GM12864 (cell line): ENCODE measurements at regions not wholly inside any gene's neighbourhood (a gene's known extent, or its start where the extent isn't known, plus 50 kb on each side); places are given as distances from the start of the nearest gene placed in this dataset.

Experiments
- DNase-seq: peaks from one replicate; pipeline ENCODE4 v3.0.0-alpha.2; 2011; ENCODE audit warnings: low read depth
- H3K4me3 ChIP-seq: 2 replicates; pipeline ENCODE4 v1.5.1; 2011; ENCODE audit warnings: mild to moderate bottlenecking, low read depth, low read length, control low read depth
- TF ChIP-seq, protein P1 (sequence below): IDR thresholded peaks from 2 replicates; pipeline ENCODE4 v1.5.1; 2011; ENCODE audit warnings: low read depth, mild to moderate bottlenecking, moderate library complexity, low read length, control low read depth, inconsistent platforms; ENCODE audit errors: missing control alignments

DNA sequence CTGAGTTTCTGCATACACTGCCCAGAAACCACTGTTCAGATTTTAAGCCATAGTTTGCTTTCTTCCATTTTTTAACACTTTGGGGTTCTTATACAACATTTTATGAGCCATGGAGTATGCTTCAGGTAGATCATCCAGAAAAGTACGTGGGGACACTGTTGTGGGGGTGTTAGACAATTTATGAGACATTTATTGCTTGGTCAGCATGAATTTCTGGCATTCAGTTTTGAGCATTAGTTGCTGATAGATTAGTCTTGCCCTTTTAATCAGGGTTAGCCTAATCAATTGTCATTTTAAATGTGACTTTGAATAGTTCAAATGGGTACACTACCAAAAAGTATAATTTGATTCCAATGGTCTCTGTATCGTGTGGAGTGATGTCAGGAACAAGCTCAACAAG, 434.9 kb downstream of the GPM6A start:
- no peak overlapping the region for H3K4me3 ChIP-seq
- DNase-seq = no peak
- TF ChIP-seq, protein P1, sequence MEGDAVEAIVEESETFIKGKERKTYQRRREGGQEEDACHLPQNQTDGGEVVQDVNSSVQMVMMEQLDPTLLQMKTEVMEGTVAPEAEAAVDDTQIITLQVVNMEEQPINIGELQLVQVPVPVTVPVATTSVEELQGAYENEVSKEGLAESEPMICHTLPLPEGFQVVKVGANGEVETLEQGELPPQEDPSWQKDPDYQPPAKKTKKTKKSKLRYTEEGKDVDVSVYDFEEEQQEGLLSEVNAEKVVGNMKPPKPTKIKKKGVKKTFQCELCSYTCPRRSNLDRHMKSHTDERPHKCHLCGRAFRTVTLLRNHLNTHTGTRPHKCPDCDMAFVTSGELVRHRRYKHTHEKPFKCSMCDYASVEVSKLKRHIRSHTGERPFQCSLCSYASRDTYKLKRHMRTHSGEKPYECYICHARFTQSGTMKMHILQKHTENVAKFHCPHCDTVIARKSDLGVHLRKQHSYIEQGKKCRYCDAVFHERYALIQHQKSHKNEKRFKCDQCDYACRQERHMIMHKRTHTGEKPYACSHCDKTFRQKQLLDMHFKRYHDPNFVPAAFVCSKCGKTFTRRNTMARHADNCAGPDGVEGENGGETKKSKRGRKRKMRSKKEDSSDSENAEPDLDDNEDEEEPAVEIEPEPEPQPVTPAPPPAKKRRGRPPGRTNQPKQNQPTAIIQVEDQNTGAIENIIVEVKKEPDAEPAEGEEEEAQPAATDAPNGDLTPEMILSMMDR = no peak

DNA sequence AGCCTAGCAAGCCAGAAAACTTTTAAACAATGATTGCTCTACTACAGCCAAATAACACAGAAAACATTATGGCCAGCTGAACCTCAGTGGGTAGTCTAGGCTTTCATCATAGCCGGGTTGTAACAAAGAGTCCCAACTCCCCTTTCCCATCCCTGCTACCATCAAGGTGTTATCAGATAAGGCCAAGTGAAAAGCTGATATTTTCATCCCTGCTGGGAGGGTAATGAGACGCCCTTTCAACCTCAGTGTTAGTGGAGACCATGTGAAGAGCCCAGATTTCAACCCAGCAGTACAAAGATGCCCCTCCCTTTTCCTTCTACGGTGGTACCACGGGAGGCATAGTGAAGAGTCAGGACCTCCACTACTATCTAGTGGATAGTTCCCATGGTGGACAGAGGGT, 433.7 kb downstream of the GPM6A start:
- H3K4me3 ChIP-seq = no peak overlapping the region
- no peak for DNase-seq

DNA sequence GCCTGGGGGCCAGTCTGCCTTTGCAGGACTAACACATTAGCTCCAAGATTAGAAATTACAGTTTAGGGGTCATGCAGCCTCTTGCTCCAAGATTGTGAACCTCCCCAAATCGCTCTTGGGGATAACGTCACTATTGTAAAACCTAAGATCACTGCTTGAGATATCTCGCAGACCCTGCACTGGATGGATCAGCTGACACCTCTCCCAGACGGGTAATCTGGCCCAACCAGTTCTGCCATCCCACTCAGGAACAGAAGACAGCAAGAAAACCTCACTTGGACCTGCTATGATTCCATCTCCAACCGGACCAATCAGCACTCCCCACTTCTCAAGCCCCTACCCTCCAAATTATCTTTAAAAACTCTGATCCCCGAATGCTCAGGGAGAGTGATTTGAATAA, 431.2 kb downstream of the GPM6A start:
- no peak overlapping the region for H3K4me3 ChIP-seq
- no peak for DNase-seq
- TF ChIP-seq, protein P1 = no peak

More for the DNA sequence above, 433.7 kb downstream of the GPM6A start:
- TF ChIP-seq, protein P1 = no peak

DNA sequence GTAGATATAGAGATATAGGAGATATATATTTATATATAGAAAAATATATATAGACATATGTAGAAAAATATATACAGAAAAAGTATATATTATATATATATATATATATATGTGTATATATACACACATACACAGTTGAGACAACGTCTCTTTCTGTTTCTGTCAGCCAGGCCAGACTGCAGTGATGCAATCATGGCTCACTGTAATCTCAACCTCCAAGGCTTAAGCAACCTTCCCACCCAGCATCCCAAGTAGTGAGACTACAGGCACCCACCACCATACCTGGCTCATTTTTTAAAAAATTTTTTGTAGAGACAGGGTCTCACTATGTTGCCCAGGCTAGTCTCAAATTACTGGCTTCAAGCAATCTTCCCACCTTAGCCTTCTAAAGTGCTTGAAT, 426.3 kb downstream of the GPM6A start:
- DNase-seq = no peak
- TF ChIP-seq, protein P1 = no peak

DNA sequence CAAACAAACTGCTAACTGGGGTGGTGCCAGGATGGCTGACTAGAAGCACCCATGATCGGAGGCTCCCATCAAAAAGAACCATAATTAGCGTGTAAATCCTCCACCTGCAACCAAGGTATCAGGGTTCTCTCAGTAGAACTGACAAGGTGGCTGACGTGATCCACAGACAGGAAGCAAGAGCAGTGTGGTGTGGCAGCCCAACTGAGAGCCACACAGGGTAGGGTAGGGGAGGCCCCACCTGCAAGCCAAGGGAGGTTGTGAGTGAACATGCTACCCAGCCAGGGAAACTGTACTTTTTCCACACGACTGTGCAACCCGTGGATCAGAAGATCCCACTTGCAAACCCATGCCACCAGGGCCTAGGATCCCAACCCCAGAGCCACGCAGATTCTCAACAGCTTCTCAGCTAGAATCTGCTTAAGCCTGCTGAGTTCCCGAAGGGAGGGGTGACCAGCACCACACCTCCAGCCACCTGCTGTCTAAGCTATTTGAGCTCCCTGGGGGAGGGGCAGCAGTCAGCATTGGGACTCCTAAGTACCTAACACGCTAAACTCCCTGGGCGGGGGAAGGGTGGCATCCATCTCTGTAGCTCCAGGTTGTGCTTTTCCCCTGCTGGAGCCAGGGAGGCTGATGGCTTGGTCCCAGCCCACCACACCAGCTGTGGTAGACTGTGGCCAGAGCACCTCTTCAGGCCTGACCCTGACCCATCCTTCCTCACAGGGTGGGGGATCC, 425.1 kb downstream of the GPM6A start:
- no peak overlapping the region for H3K4me3 ChIP-seq
- DNase-seq = no peak
- TF ChIP-seq, protein P1 = no peak

More for the DNA sequence above, 426.3 kb downstream of the GPM6A start:
- H3K4me3 ChIP-seq = no peak overlapping the region

DNA sequence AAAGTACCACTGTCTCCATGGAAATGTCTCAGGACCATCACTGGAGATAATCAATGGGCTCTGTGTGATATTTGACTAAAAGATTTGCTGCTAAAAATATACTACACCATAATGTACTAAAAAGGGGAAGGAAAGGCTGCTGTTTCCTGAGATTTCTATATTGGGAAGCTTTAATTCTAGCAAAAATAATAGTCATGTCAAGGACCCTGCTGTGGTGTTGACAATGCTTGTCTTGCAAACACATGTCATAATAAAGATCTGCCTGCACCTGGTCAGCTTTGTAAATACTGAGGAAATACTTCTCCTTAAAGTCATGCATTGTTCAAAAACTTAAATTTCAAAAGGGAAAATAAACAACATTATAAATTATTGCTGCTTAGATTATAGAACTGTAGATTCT, 417.9 kb downstream of the GPM6A start:
- no peak for DNase-seq
- no peak overlapping the region for H3K4me3 ChIP-seq
- TF ChIP-seq, protein P1 = no peak

DNA sequence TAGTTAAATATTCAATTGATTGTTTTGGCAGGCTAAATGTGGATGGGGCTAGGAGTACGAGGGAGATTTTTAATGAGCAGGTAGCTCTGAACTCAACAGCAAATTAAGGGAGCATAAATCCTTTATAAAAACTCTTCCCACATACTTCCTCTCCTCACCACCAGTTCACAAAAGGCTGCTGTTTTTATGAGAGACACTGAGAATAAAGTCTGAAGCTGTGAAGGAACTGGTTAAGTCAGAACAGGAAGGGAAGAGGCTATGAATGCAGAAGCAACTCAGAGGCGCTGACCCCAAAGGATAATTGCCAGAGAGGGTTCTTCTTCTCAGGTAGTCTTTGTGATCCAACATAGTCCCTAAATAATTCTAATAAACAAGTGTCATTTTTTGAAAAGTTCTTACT, 406.1 kb downstream of the GPM6A start:
- no peak overlapping the region for H3K4me3 ChIP-seq
- DNase-seq = no peak

More for the DNA sequence above, 406.1 kb downstream of the GPM6A start:
- TF ChIP-seq, protein P1 = no peak
